ENCODE measurements at regions not wholly inside any gene's neighbourhood (a gene's known extent, or its start where the extent isn't known, plus 50 kb on each side); places are given as distances from the start of the nearest gene placed in this dataset.
A peak's percentile ranks its signal among the peaks of the same experiment; 100 is the strongest.
"Not testable (repeated sequence)": the region's sequence is repeated elsewhere in the genome, so short reads cannot be mapped to it uniquely, and the experiment has no call there.

GRCh38 chr10:81428456-81429134, 446.4 kb upstream of the NRG3 start:
- H3K36me3 ChIP-seq = no peaks in the 10 kb centered on the region
- H3K4me3 ChIP-seq = no peak overlapping the region
- peaks cover 0 to 5% (median 0%) of the 10 kb centered on the region in 12 donors for H3K9me3 ChIP-seq
- no peak for TF ChIP-seq POLR2A (IDR thresholded peaks at IDR 0.05)
- TF ChIP-seq, protein P1, sequence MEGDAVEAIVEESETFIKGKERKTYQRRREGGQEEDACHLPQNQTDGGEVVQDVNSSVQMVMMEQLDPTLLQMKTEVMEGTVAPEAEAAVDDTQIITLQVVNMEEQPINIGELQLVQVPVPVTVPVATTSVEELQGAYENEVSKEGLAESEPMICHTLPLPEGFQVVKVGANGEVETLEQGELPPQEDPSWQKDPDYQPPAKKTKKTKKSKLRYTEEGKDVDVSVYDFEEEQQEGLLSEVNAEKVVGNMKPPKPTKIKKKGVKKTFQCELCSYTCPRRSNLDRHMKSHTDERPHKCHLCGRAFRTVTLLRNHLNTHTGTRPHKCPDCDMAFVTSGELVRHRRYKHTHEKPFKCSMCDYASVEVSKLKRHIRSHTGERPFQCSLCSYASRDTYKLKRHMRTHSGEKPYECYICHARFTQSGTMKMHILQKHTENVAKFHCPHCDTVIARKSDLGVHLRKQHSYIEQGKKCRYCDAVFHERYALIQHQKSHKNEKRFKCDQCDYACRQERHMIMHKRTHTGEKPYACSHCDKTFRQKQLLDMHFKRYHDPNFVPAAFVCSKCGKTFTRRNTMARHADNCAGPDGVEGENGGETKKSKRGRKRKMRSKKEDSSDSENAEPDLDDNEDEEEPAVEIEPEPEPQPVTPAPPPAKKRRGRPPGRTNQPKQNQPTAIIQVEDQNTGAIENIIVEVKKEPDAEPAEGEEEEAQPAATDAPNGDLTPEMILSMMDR (IDR thresholded peaks at IDR 0.05) = no peak
- intact Hi-C loops (cut with DNase I) = no loop called here
- ATAC-seq (no peak), DNase-seq (no peak)
- no peak overlapping the region for H3K27ac ChIP-seq
- no peaks in the 10 kb centered on the region for H3K27me3 ChIP-seq
- whole genome bisulfite sequencing, 4 donors = 57 to 69% (median 68%) methylated on average over 2 of the region's 2 CpGs
- no peaks in the 10 kb centered on the region for H3K4me1 ChIP-seq

GRCh38 chr10:81439445-81439844, 435.5 kb upstream of the NRG3 start:
- DNase-seq = no peak
- Histone ChIP-seq H3K9me3 (peaks cover 0 to 10% (median 0%) of the 10 kb centered on the region in 12 donors), H3K36me3 (no peaks in the 10 kb centered on the region), H3K27ac (no peak overlapping the region), H3K4me1 (no peaks in the 10 kb centered on the region), H3K27me3 (no peaks in the 10 kb centered on the region), H3K4me3 (no peak overlapping the region)
- no peak for ATAC-seq
- intact Hi-C loops (cut with DNase I) = no loop called here
- TF ChIP-seq, protein P1 (IDR thresholded peaks at IDR 0.05) = no peak
- TF ChIP-seq POLR2A (IDR thresholded peaks at IDR 0.05) = no peak
- 68 to 82% (median 76%) methylated on average over 2 of the region's 2 CpGs for WGBS, 4 donors

DNA sequence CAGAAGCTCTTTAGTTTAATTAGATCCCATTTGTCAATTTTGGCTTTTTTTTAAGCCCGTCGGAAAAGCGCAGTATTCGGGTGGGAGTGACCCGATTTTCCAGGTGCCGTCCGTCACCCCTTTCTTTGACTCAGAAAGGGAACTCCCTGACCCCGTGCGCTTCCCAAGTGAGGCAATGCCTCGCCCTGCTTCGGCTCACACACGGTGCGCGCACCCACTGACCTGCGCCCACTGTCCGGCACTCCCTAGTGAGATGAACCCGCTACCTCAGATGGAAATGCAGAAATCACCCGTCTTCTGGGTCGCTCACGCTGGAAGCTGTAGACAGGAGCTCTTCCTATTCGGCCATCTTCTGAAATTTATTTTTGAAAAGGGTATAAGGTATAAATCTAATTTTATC, 433.4 kb upstream of the NRG3 start:
- intact Hi-C loops (cut with DNase I) = not testable (repeated sequence)

GRCh38 chr10:81444242-81444929, 430.6 kb upstream of the NRG3 start:
- ATAC-seq (no peak), DNase-seq (no peak)
- Histone ChIP-seq H3K9me3 (peaks cover 0 to 13% (median 1%) of the 10 kb centered on the region in 12 donors), H3K36me3 (no peaks in the 10 kb centered on the region), H3K4me3 (no peak overlapping the region), H3K27ac (no peak overlapping the region), H3K4me1 (no peaks in the 10 kb centered on the region), H3K27me3 (no peaks in the 10 kb centered on the region)
- no peak for TF ChIP-seq POLR2A (IDR thresholded peaks at IDR 0.05)
- TF ChIP-seq, protein P1 (IDR thresholded peaks at IDR 0.05) = no peak
- intact Hi-C loops (cut with DNase I) = no loop called here
- 81 to 84% (median 83%) methylated on average over 7 of the region's 7 CpGs for WGBS, 4 donors

More for the DNA sequence above, 433.4 kb upstream of the NRG3 start:
- peaks cover 0 to 10% (median 0%) of the 10 kb centered on the region in 12 donors for H3K9me3 ChIP-seq
- DNase-seq = peak in 1 of 5 donors; percentile 18
- not testable (repeated sequence) for ATAC-seq, H3K4me3 ChIP-seq, H3K36me3 ChIP-seq, H3K27ac ChIP-seq, H3K4me1 ChIP-seq, H3K27me3 ChIP-seq
- 95 to 97% (median 96%) methylated on average over 21 of the region's 21 CpGs for WGBS, 4 donors
